H1 (cell line): ENCODE measurements at regions not wholly inside any gene's neighbourhood (a gene's known extent, or its start where the extent isn't known, plus 50 kb on each side); places are given as distances from the start of the nearest gene placed in this dataset.

Experiments used
- CTCF ChIA-PET: fragments of 300-600 bp; sonication (Branson Sonifier 250); formaldehyde crosslinking; loops from one replicate; lab custom pipeline; 2021; ENCODE audit not compliant: partially characterized antibody; lab: Charles Lee
- POLR2A ChIA-PET: fragments of 300-600 bp; sonication (Branson Sonifier 250); formaldehyde crosslinking; loops from one replicate; lab custom pipeline; 2021; ENCODE audit warnings: inconsistent platforms; ENCODE audit not compliant: partially characterized antibody; lab: Charles Lee
- DNase-seq, 2 experiments: peaks; one replicate each; pipeline versions ENCODE4 v3.0.0 to v3.0.0-alpha.2; 2010 to 2022; ENCODE audit warnings: low spot score in 2 of 2, low read depth in 1 of 2, mixed read lengths in 1 of 2
- FAIRE-seq: peaks from 2 replicates; lab custom pipeline; 2011; peaks lifted over from hg19 to GRCh38; lab: Jason Lieb, UNC
- H2AFZ ChIP-seq: 2 replicates; pipeline ENCODE4 v1.8.1; 2012; ENCODE audit warnings: low read length, inconsistent platforms
- H2AK5ac ChIP-seq: 2 replicates; pipeline ENCODE4 v1.6.1; 2013; ENCODE audit warnings: low read depth, low read length
- H2BK120ac ChIP-seq: replicated peaks from 2 replicates; pipeline ENCODE3; 2013; ENCODE audit warnings: low read depth, low read length, inconsistent platforms
- H2BK12ac ChIP-seq: 2 replicates; pipeline ENCODE4 v1.6.1; 2013; ENCODE audit warnings: low read depth, low read length
- H2BK15ac ChIP-seq: 2 replicates; pipeline ENCODE4 v1.6.1; 2013; ENCODE audit warnings: low read length
- H2BK20ac ChIP-seq: 2 replicates; pipeline ENCODE4 v1.6.1; 2013; ENCODE audit warnings: low read length
- H2BK5ac ChIP-seq: 2 replicates; pipeline ENCODE4 v1.6.1; 2013; ENCODE audit warnings: low read depth, low read length
- H3K14ac ChIP-seq: 2 replicates; pipeline ENCODE4 v1.6.1; 2013; ENCODE audit warnings: inconsistent platforms; ENCODE audit not compliant: insufficient read length
- H3K18ac ChIP-seq: 2 replicates; pipeline ENCODE4 v1.6.1; 2013; ENCODE audit warnings: low read length; ENCODE audit errors: extremely low read depth
- H3K23ac ChIP-seq: 2 replicates; pipeline ENCODE4 v1.6.1; 2013; ENCODE audit warnings: inconsistent platforms; ENCODE audit not compliant: insufficient read length
- H3K23me2 ChIP-seq: 2 replicates; pipeline ENCODE4 v1.6.1; 2013; ENCODE audit warnings: low read depth, low read length
- H3K27ac ChIP-seq: 2 replicates; pipeline ENCODE4 v1.6.1; 2011; ENCODE audit warnings: low read depth, low read length, inconsistent platforms
- H3K27me3 ChIP-seq, 4 experiments: replicated peaks in 1 of 4; 1 replicate in 1 of 4; 2 replicates in 3 of 4; pipeline versions ENCODE4 v1.6.1 to v1.8.1; 2011 to 2013; ENCODE audit warnings: low read length in 3 of 4, mild to moderate bottlenecking in 3 of 4, inconsistent platforms in 2 of 4, mixed read lengths in 2 of 4, moderate library complexity in 1 of 4; ENCODE audit not compliant: control insufficient read depth in 3 of 4, insufficient read depth in 3 of 4; ENCODE audit errors: extremely low read depth in 1 of 4
- H3K36me3 ChIP-seq, 4 experiments: 2 replicates each; pipeline versions ENCODE4 v1.6.1 to v1.8.1; 2011 to 2013; ENCODE audit warnings: mild to moderate bottlenecking in 4 of 4, low read length in 3 of 4, moderate library complexity in 2 of 4, control low read depth in 1 of 4, inconsistent platforms in 1 of 4; ENCODE audit not compliant: insufficient read depth in 4 of 4, control insufficient read depth in 2 of 4
- H3K4ac ChIP-seq: replicated peaks from 2 replicates; pipeline ENCODE3; 2013; ENCODE audit warnings: low read length, low read depth, mixed read lengths, inconsistent platforms; ENCODE audit not compliant: insufficient read length
- H3K4me1 ChIP-seq, 4 experiments: replicated peaks in 1 of 4; 1 replicate in 1 of 4; 2 replicates in 3 of 4; pipeline versions ENCODE4 v1.6.1 to v1.8.1; 2011 to 2013; ENCODE audit warnings: low read length in 3 of 4, inconsistent platforms in 2 of 4, mixed read lengths in 1 of 4; ENCODE audit not compliant: insufficient read depth in 4 of 4, control insufficient read depth in 3 of 4
- H3K4me2 ChIP-seq, 2 experiments: 2 replicates each; pipeline versions ENCODE4 v1.6.1 to v1.8.1; 2011 to 2013; ENCODE audit warnings: low read depth in 2 of 2, low read length in 2 of 2, control low read depth in 1 of 2, inconsistent platforms in 1 of 2, mild to moderate bottlenecking in 1 of 2; ENCODE audit not compliant: insufficient read depth in 1 of 2
- H3K4me3 ChIP-seq, 4 experiments: fragments of 200-600, 300-600 bp in 1 of 4; sonication (generic), shearing (Covaris generic), sonication (Bioruptor Twin) in 1 of 4; 2 replicates each; pipeline versions ENCODE4 v1.5.1 to v1.8.1; 2011 to 2016; ENCODE audit warnings: low read length in 4 of 4, low read depth in 3 of 4, control low read depth in 2 of 4, inconsistent platforms in 2 of 4, mild to moderate bottlenecking in 2 of 4, mixed read lengths in 1 of 4, moderate library complexity in 1 of 4; ENCODE audit not compliant: insufficient read depth in 2 of 4; ENCODE audit errors: extremely low read depth in 1 of 4
- H3K56ac ChIP-seq: replicated peaks from 2 replicates; pipeline ENCODE3; 2013; ENCODE audit warnings: low read depth, mild to moderate bottlenecking, mixed read lengths, low read length, inconsistent platforms; ENCODE audit not compliant: insufficient read length
- H3K79me1 ChIP-seq: 2 replicates; pipeline ENCODE4 v1.6.1; 2013; ENCODE audit warnings: low read depth, low read length, control low read depth
- H3K79me2 ChIP-seq, 2 experiments: 2 replicates each; pipeline versions ENCODE4 v1.6.1 to v1.8.1; 2012 to 2013; ENCODE audit warnings: low read length in 2 of 2, mild to moderate bottlenecking in 2 of 2, inconsistent platforms in 1 of 2; ENCODE audit not compliant: insufficient read depth in 2 of 2, control insufficient read depth in 1 of 2
- H3K9ac ChIP-seq, 4 experiments: replicated peaks in 1 of 4; 1 replicate in 1 of 4; 2 replicates in 3 of 4; pipeline versions ENCODE4 v1.6.1 to v1.8.1; 2011 to 2013; ENCODE audit warnings: low read depth in 3 of 4, low read length in 3 of 4, control low read depth in 2 of 4, mild to moderate bottlenecking in 2 of 4, moderate library complexity in 2 of 4, inconsistent platforms in 1 of 4; ENCODE audit errors: extremely low read depth in 1 of 4
- H3K9me3 ChIP-seq, 2 experiments: 2 replicates each; pipeline versions ENCODE4 v1.6.1 to v1.8.1; 2012 to 2013; ENCODE audit warnings: mild to moderate bottlenecking in 2 of 2, moderate library complexity in 2 of 2, control low read depth in 1 of 2, inconsistent platforms in 1 of 2, low read depth in 1 of 2, low read length in 1 of 2, mixed read lengths in 1 of 2; ENCODE audit not compliant: insufficient read depth in 2 of 2
- H4K20me1 ChIP-seq, 2 experiments: replicated peaks in 1 of 2; 2 replicates each; pipeline versions ENCODE3 to v1.8.1; 2011 to 2013; ENCODE audit warnings: inconsistent platforms in 2 of 2, low read length in 2 of 2, mild to moderate bottlenecking in 1 of 2; ENCODE audit not compliant: insufficient read depth in 2 of 2, control insufficient read depth in 1 of 2
- H4K5ac ChIP-seq: 2 replicates; pipeline ENCODE4 v1.6.1; 2013; ENCODE audit warnings: low read length, low read depth, mixed read lengths, inconsistent platforms; ENCODE audit not compliant: insufficient read length
- H4K8ac ChIP-seq: 2 replicates; pipeline ENCODE4 v1.8.0; 2013; ENCODE audit warnings: mild to moderate bottlenecking, moderate library complexity, low read length, inconsistent platforms; ENCODE audit not compliant: insufficient read depth; ENCODE audit errors: extremely low read depth
- H4K91ac ChIP-seq: replicated peaks from 2 replicates; pipeline ENCODE3; 2013; ENCODE audit warnings: low read length, mixed read lengths, inconsistent platforms; ENCODE audit not compliant: insufficient read length
- CBX8 ChIP-seq: fragments of 300-800, 300-1000 bp; sonication (generic); IDR thresholded peaks from 2 replicates; pipeline ENCODE4 v1.7.1; 2016; ENCODE audit warnings: low read depth, low read length, borderline replicate concordance
- CEBPB ChIP-seq: IDR thresholded peaks from 2 replicates; pipeline ENCODE4 v1.6.1; 2012; ENCODE audit warnings: low read depth, low read length
- CHD1 ChIP-seq: IDR thresholded peaks from 2 replicates; pipeline ENCODE4 v1.6.1; 2012; ENCODE audit warnings: low read depth, low read length, improper control_type of control experiment
- KDM5A ChIP-seq: fragments of 200-600 bp; IDR thresholded peaks from 2 replicates; pipeline ENCODE4 v1.7.1; 2012; ENCODE audit warnings: mild to moderate bottlenecking, low read length, inconsistent platforms, mixed read lengths
- POLR2A ChIP-seq, 2 experiments: IDR thresholded peaks; 1 replicate in 1 of 2; 2 replicates in 1 of 2; pipeline ENCODE4 v1.6.1; 2011; ENCODE audit warnings: low read depth in 2 of 2, low read length in 2 of 2, mild to moderate bottlenecking in 2 of 2; ENCODE audit errors: control extremely low read depth in 1 of 2
- RNF2 ChIP-seq: fragments of 200-900, 300-1000 bp; sonication (generic); IDR thresholded peaks from 2 replicates; pipeline ENCODE4 v1.7.1; 2016; ENCODE audit warnings: borderline replicate concordance, low read depth, mild to moderate bottlenecking, antibody characterized with exemption, low read length; ENCODE audit not compliant: poor library complexity, severe bottlenecking; ENCODE audit errors: missing control alignments
- RXRA ChIP-seq: IDR thresholded peaks from 2 replicates; pipeline ENCODE4 v1.6.1; 2011; ENCODE audit warnings: low read depth, mild to moderate bottlenecking, low read length, moderate library complexity; ENCODE audit not compliant: insufficient read depth
- WGBS, 2 experiments: shearing (Covaris generic) in 1 of 2; methylation state at CpG; one replicate each; pipeline versions ENCODE4 v1.1.6 to v1.1.7; 2013 to 2015; ENCODE audit warnings: low lambda C conversion rate in 2 of 2, mixed read lengths in 2 of 2, inconsistent platforms in 1 of 2, low coverage in 1 of 2, missing lambda C conversion rate in 1 of 2; ENCODE audit not compliant: insufficient replicate concordance in 2 of 2, insufficient coverage in 1 of 2, insufficient read length in 1 of 2; ENCODE audit errors: extremely low coverage in 1 of 2, missing lambda C conversion rate in 1 of 2; 5-methylcytosine and 5-hydroxymethylcytosine counted together

DNA sequence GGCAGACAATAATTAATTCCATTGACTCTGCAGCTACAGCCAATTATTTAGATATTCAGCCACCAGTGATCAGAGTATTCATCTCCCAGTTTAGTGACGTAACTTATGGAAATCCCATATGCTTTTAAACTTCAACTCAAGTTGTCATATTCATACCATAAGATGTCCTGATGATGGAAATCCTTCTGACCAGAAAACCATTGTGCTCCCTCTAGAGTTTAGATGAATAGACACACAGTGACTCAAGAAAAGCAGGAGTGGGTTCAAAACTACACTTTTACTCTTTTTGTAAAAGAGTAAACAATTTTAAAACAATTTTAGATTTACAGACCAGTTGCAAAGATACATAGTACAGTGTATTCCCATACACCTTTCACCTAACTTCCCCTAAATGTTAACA is 463.7 kb downstream of the KCNT2 start:
- Histone ChIP-seq H2AK5ac (no peak overlapping the region), H2BK5ac (no peak overlapping the region), H4K5ac (no peak overlapping the region), H3K23ac (no peak overlapping the region), H2AFZ (no peak overlapping the region), H3K56ac (no peak overlapping the region), H3K4me3 (no peak overlapping the region), H3K27me3 (no peaks in the 10 kb centered on the region), H3K4me2 (no peak overlapping the region), H2BK120ac (no peak overlapping the region), H2BK15ac (no peak overlapping the region), H3K23me2 (no peaks in the 10 kb centered on the region), H3K79me1 (no peaks in the 10 kb centered on the region), H3K14ac (no peak overlapping the region), H3K18ac (no peak overlapping the region), H2BK20ac (no peak overlapping the region), H4K91ac (no peak overlapping the region), H3K36me3 (no peaks in the 10 kb centered on the region), H3K4me1 (peaks cover 0 to 2% (median under 1%) of the 10 kb centered on the region in 4 experiments; a peak in 2 of 7 replicates), H4K20me1 (no peaks in the 10 kb centered on the region), H3K79me2 (no peaks in the 10 kb centered on the region), H3K9me3 (no peaks in the 10 kb centered on the region)
- 88% methylated on average over 1 of the region's 1 CpG; no CpG with 5 or more reads in 1 of the 2 experiments for WGBS, 2 experiments
- CTCF ChIA-PET, result interaction anchor here (0.8 to 0.9 kb wide), 3 partner anchors 14 to 165 kb away, joined by 3 read pairs; no protein-coding TSS in a partner anchor
- TF ChIP-seq RXRA, result no peak
- TF ChIP-seq CHD1, result no peak
- TF ChIP-seq CEBPB, result no peak
- no peak for TF ChIP-seq KDM5A
- no peak for TF ChIP-seq POLR2A (IDR thresholded peaks at IDR 0.05; ENCODE audit: control extremely low read depth in 1 of 2, low read depth in 2 of 2, low read length in 2 of 2)
- TF ChIP-seq RNF2, result no peak
- no peak for TF ChIP-seq CBX8
- TF ChIP-seq, all 59 proteins: peak for 0
- FAIRE-seq (no peak), DNase-seq (no peak)
- POLR2A ChIA-PET, result no interaction called here
- Histone ChIP-seq H4K8ac (no peak overlapping the region), H3K9ac (no peak overlapping the region), H3K27ac (no peak overlapping the region; the same call in 1 of the 2 replicates), H3K4ac (no peak overlapping the region), H2BK12ac (no peak overlapping the region)
